ENCODE measurements at regions not wholly inside any gene's neighbourhood (a gene's known extent, or its start where the extent isn't known, plus 50 kb on each side); places are given as distances from the start of the nearest gene placed in this dataset.

DNA sequence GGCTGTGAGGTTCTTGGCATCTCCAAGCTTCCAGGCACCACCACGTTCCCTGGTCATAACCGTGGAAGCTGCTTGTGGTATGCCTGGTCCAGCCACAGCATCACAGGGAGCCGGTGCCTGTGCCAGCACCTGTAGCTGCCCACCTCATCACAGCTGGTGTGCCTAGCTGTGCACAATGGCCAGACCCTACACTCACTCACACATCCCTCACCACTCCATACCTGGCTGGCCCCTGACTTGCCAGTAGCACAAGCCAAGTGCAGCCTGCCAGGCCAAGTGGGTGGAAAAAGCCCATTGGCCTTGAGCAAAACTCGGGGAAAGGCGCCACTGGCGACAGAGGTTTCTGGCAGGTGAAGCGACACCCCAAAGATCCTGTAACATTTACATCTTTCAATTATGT is 192.3 kb upstream of the MANEA start:
- Histone ChIP-seq H3K4me3 (ENCODE audit: control insufficient read depth in 1 of 7, extremely low read depth in 1 of 7, insufficient read depth in 4 of 7, low read depth in 2 of 7, low read length in 6 of 7) (no peak overlapping the region), H3K36me3 (ENCODE audit: control insufficient read depth in 4 of 4, insufficient read depth in 4 of 4, low read length in 3 of 4) (no peaks in the 10 kb centered on the region), H3K27me3 (replicated peaks in 2 of 5; ENCODE audit: control insufficient read depth in 4 of 5, insufficient read depth in 5 of 5, low read length in 4 of 5) (no peaks in the 10 kb centered on the region), H3K9me3 (ENCODE audit: control extremely low read depth in 1 of 5, control insufficient read depth in 4 of 5, insufficient read depth in 2 of 5, low read depth in 1 of 5, low read length in 4 of 5) (no peaks in the 10 kb centered on the region), H3K27ac (ENCODE audit: insufficient read depth in 1 of 2, low read depth in 1 of 2, low read length in 2 of 2, poor library complexity in 1 of 2, severe bottlenecking in 2 of 2) (no peak overlapping the region), H3K4me1 (ENCODE audit: control extremely low read depth in 1 of 4, control insufficient read depth in 4 of 4, insufficient read depth in 4 of 4, low read length in 3 of 4) (no peaks in the 10 kb centered on the region)
- no peak for DNase-seq
- 91% methylated on average over 3 of the region's 7 CpGs for WGBS (ENCODE audit: insufficient coverage)
- ChIA-PET POLR2A (no interaction called here), CTCF (no interaction called here)

DNA sequence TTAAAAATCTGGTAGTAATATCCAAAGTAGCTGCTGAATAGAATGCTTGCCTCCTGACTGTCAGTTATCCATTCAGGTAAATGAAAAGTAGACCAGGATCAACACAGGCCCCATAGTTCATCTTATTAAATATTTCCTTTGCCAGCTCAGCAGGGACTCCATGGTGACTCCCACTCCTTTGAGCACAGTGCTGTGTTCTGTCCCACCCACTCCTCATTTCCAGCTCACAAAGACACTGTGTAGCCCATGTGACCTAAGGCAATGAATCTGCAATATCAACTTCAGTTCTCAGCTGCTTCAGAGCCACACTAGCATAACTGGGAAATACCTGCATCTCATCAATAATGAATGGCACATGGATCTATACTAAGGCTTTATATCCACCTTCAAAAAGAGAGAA is 189.5 kb upstream of the MANEA start:
- no peaks in the 10 kb centered on the region for H3K4me1 ChIP-seq (ENCODE audit: control extremely low read depth in 1 of 4, control insufficient read depth in 4 of 4, insufficient read depth in 4 of 4, low read length in 3 of 4)
- no peaks in the 10 kb centered on the region for H3K36me3 ChIP-seq (ENCODE audit: control insufficient read depth in 4 of 4, insufficient read depth in 4 of 4, low read length in 3 of 4)
- H3K9me3 ChIP-seq (ENCODE audit: control extremely low read depth in 1 of 5, control insufficient read depth in 4 of 5, insufficient read depth in 2 of 5, low read depth in 1 of 5, low read length in 4 of 5) = no peaks in the 10 kb centered on the region
- ChIA-PET CTCF (interaction anchor here (1.1 kb wide), 1 partner anchor 24 kb away, joined by 3 read pairs; no protein-coding TSS in a partner anchor), POLR2A (no interaction called here)
- H3K27me3 ChIP-seq (replicated peaks in 2 of 5; ENCODE audit: control insufficient read depth in 4 of 5, insufficient read depth in 5 of 5, low read length in 4 of 5) = no peaks in the 10 kb centered on the region
- H3K4me3 ChIP-seq (ENCODE audit: control insufficient read depth in 1 of 7, extremely low read depth in 1 of 7, insufficient read depth in 4 of 7, low read depth in 2 of 7, low read length in 6 of 7) = no peak overlapping the region
- no peak overlapping the region for H3K27ac ChIP-seq (ENCODE audit: insufficient read depth in 1 of 2, low read depth in 1 of 2, low read length in 2 of 2, poor library complexity in 1 of 2, severe bottlenecking in 2 of 2)
- no peak for DNase-seq

DNA sequence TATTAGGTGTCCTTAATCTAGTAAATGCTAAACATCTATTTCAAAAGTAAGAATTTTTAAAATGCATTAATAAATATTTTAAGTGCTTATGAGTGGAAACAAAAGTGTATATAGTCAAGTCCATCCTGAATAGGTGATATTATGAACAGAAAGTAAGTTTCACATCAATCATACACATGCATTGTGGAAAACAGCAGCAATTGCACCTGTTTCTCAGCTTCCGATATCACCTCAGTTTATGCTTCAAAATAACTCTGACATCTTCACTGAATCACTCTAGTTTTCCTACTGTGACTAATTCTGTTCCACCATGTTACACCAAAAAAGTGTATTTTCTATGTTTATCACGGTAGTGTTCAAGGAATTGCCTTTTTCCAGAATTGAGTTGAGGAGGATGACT is 172.6 kb upstream of the MANEA start:
- CTCF ChIA-PET = no interaction called here
- Histone ChIP-seq H3K36me3 (ENCODE audit: control insufficient read depth in 4 of 4, insufficient read depth in 4 of 4, low read length in 3 of 4) (no peaks in the 10 kb centered on the region), H3K4me3 (ENCODE audit: control insufficient read depth in 1 of 7, extremely low read depth in 1 of 7, insufficient read depth in 4 of 7, low read depth in 2 of 7, low read length in 6 of 7) (no peak overlapping the region), H3K9me3 (ENCODE audit: control extremely low read depth in 1 of 5, control insufficient read depth in 4 of 5, insufficient read depth in 2 of 5, low read depth in 1 of 5, low read length in 4 of 5) (no peaks in the 10 kb centered on the region), H3K27me3 (replicated peaks in 2 of 5; ENCODE audit: control insufficient read depth in 4 of 5, insufficient read depth in 5 of 5, low read length in 4 of 5) (no peaks in the 10 kb centered on the region), H3K27ac (ENCODE audit: insufficient read depth in 1 of 2, low read depth in 1 of 2, low read length in 2 of 2, poor library complexity in 1 of 2, severe bottlenecking in 2 of 2) (no peak overlapping the region), H3K4me1 (ENCODE audit: control extremely low read depth in 1 of 4, control insufficient read depth in 4 of 4, insufficient read depth in 4 of 4, low read length in 3 of 4) (no peaks in the 10 kb centered on the region)
- POLR2A ChIA-PET = no interaction called here
- no peak for DNase-seq
- no CpG with 5 or more reads among the region's 2 CpGs for WGBS (ENCODE audit: insufficient coverage)

DNA sequence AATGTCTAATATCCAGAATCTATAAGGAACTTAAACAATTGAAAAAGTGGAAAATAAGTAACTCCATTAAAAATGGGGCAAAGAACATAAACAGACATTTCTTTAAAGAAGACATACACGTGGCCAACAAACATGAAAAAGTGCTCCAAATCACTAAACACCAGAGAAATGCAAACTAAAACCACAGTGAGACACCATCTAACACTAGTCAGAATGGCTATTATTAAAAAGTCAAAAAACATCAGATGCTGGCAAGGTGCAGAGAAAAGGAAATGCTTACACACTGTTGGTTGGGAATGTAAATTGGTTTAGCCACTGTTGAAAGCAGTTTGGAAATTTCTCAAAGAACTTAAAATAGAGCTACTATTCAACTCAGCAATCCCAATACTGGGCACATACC is 169.2 kb upstream of the MANEA start:
- POLR2A ChIA-PET = no interaction called here
- CTCF ChIA-PET = no interaction called here
- H3K4me1 ChIP-seq (ENCODE audit: control extremely low read depth in 1 of 4, control insufficient read depth in 4 of 4, insufficient read depth in 4 of 4, low read length in 3 of 4) = no peaks in the 10 kb centered on the region

DNA sequence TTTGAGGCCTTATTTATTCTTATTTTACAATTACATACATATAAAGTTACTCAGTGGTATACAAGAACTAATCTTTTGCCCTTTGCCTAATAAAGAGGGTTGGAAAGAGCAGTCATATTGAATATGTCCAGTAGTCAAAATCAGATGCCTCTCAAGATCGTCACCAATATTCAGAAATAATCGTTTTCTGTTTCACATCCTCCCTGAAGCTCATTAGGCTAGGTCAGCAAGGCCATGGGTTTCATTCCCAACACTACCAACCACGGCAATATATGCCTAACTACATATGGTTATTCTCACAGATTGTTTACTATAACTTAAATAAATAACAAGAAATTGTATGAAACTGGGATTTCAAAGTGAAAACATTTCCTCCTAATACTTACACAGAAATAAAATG is 167.2 kb upstream of the MANEA start:
- CTCF ChIA-PET = no interaction called here
- POLR2A ChIA-PET = no interaction called here
- Histone ChIP-seq H3K27me3 (replicated peaks in 2 of 5; ENCODE audit: control insufficient read depth in 4 of 5, insufficient read depth in 5 of 5, low read length in 4 of 5) (no peaks in the 10 kb centered on the region), H3K36me3 (ENCODE audit: control insufficient read depth in 4 of 4, insufficient read depth in 4 of 4, low read length in 3 of 4) (no peaks in the 10 kb centered on the region), H3K9me3 (ENCODE audit: control extremely low read depth in 1 of 5, control insufficient read depth in 4 of 5, insufficient read depth in 2 of 5, low read depth in 1 of 5, low read length in 4 of 5) (no peaks in the 10 kb centered on the region), H3K4me3 (ENCODE audit: control insufficient read depth in 1 of 7, extremely low read depth in 1 of 7, insufficient read depth in 4 of 7, low read depth in 2 of 7, low read length in 6 of 7) (no peak overlapping the region), H3K27ac (ENCODE audit: insufficient read depth in 1 of 2, low read depth in 1 of 2, low read length in 2 of 2, poor library complexity in 1 of 2, severe bottlenecking in 2 of 2) (no peak overlapping the region), H3K4me1 (ENCODE audit: control extremely low read depth in 1 of 4, control insufficient read depth in 4 of 4, insufficient read depth in 4 of 4, low read length in 3 of 4) (no peaks in the 10 kb centered on the region)
- 88% methylated on average over 2 of the region's 3 CpGs for WGBS (ENCODE audit: insufficient coverage)
- no peak for DNase-seq

More for the DNA sequence above, 169.2 kb upstream of the MANEA start:
- Histone ChIP-seq H3K27ac (ENCODE audit: insufficient read depth in 1 of 2, low read depth in 1 of 2, low read length in 2 of 2, poor library complexity in 1 of 2, severe bottlenecking in 2 of 2) (no peak overlapping the region), H3K36me3 (ENCODE audit: control insufficient read depth in 4 of 4, insufficient read depth in 4 of 4, low read length in 3 of 4) (no peaks in the 10 kb centered on the region), H3K4me3 (ENCODE audit: control insufficient read depth in 1 of 7, extremely low read depth in 1 of 7, insufficient read depth in 4 of 7, low read depth in 2 of 7, low read length in 6 of 7) (no peak overlapping the region), H3K9me3 (ENCODE audit: control extremely low read depth in 1 of 5, control insufficient read depth in 4 of 5, insufficient read depth in 2 of 5, low read depth in 1 of 5, low read length in 4 of 5) (no peaks in the 10 kb centered on the region), H3K27me3 (replicated peaks in 2 of 5; ENCODE audit: control insufficient read depth in 4 of 5, insufficient read depth in 5 of 5, low read length in 4 of 5) (no peaks in the 10 kb centered on the region)
- WGBS (ENCODE audit: insufficient coverage) = no CpG with 5 or more reads among the region's 1 CpG
- DNase-seq = no peak

DNA sequence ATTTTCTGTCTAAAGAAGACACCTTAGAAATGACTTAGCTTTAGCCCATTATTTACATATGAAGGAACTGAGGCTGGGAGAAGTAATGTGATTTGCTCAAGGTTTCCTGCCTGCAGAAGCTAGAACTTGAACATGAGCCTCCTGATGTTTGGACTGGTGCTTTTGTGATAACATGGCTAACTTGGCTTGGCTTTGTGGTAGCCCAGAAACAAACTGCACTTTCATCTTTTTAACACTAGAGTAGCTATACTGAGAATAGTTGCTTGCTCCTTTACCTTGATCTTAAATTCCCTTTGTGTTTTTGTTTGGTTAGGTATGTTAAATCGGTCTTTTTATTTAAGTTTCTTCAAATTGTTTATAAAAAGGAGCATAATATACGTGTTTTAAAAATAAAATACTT is 163.5 kb upstream of the MANEA start:
- Histone ChIP-seq H3K9me3 (ENCODE audit: control extremely low read depth in 1 of 5, control insufficient read depth in 4 of 5, insufficient read depth in 2 of 5, low read depth in 1 of 5, low read length in 4 of 5) (no peaks in the 10 kb centered on the region), H3K27ac (ENCODE audit: insufficient read depth in 1 of 2, low read depth in 1 of 2, low read length in 2 of 2, poor library complexity in 1 of 2, severe bottlenecking in 2 of 2) (no peak overlapping the region), H3K36me3 (ENCODE audit: control insufficient read depth in 4 of 4, insufficient read depth in 4 of 4, low read length in 3 of 4) (no peaks in the 10 kb centered on the region), H3K27me3 (replicated peaks in 2 of 5; ENCODE audit: control insufficient read depth in 4 of 5, insufficient read depth in 5 of 5, low read length in 4 of 5) (no peaks in the 10 kb centered on the region), H3K4me1 (ENCODE audit: control extremely low read depth in 1 of 4, control insufficient read depth in 4 of 4, insufficient read depth in 4 of 4, low read length in 3 of 4) (no peaks in the 10 kb centered on the region), H3K4me3 (ENCODE audit: control insufficient read depth in 1 of 7, extremely low read depth in 1 of 7, insufficient read depth in 4 of 7, low read depth in 2 of 7, low read length in 6 of 7) (no peak overlapping the region)
- ChIA-PET CTCF (no interaction called here), POLR2A (no interaction called here)
- DNase-seq = no peak
- WGBS (ENCODE audit: insufficient coverage) = no CpG with 5 or more reads among the region's 2 CpGs

DNA sequence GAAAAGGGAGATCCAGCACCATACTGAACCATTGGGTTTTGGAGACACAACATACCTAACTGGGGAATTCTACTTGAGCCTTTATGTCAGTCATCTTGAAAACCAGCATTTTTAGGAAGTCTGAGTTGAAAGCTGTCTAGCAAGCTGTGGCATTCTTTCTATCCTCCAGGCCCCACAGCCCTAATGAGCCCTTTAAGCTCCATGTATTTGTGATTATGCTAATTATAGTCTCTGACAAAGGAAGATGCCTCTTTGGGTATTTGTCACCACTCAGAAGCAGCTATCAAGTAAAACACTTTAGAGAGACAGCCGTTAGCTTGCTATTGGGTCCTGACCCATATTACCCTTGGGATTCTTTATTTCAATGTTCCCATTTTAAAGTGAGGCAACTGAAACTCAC is 159.5 kb upstream of the MANEA start:
- Histone ChIP-seq H3K27me3 (replicated peaks in 2 of 5; ENCODE audit: control insufficient read depth in 4 of 5, insufficient read depth in 5 of 5, low read length in 4 of 5) (no peaks in the 10 kb centered on the region), H3K9me3 (ENCODE audit: control extremely low read depth in 1 of 5, control insufficient read depth in 4 of 5, insufficient read depth in 2 of 5, low read depth in 1 of 5, low read length in 4 of 5) (peaks cover 0 to 6% (median 3%) of the 10 kb centered on the region in 5 experiments), H3K27ac (ENCODE audit: insufficient read depth in 1 of 2, low read depth in 1 of 2, low read length in 2 of 2, poor library complexity in 1 of 2, severe bottlenecking in 2 of 2) (no peak overlapping the region), H3K36me3 (ENCODE audit: control insufficient read depth in 4 of 4, insufficient read depth in 4 of 4, low read length in 3 of 4) (no peaks in the 10 kb centered on the region), H3K4me3 (ENCODE audit: control insufficient read depth in 1 of 7, extremely low read depth in 1 of 7, insufficient read depth in 4 of 7, low read depth in 2 of 7, low read length in 6 of 7) (no peak overlapping the region), H3K4me1 (ENCODE audit: control extremely low read depth in 1 of 4, control insufficient read depth in 4 of 4, insufficient read depth in 4 of 4, low read length in 3 of 4) (no peaks in the 10 kb centered on the region)
- 0% methylated on average over 1 of the region's 1 CpG for WGBS (ENCODE audit: insufficient coverage)
- ChIA-PET CTCF (no interaction called here), POLR2A (no interaction called here)
- DNase-seq = no peak

DNA sequence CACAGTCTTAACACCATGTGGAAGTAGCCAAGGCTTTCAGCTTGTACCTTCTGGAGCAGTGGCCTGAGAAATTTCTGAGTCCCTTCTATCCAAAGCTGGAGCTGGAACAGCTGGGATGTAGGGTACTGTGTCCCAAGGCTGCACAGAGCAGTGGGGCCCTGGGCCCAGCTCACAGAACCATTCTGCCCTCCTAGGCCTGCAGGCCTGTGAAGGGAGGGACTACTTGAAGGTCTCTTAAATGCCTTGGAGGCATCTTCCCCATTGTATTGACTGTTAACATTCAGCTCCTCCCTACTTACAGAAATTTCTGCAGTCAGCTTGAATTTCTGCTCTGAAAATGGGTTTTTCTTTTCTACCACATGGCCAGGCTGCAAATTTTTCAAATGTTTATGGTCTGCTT is 156.5 kb upstream of the MANEA start:
- no peak for DNase-seq
- H3K4me3 ChIP-seq (ENCODE audit: control insufficient read depth in 1 of 7, extremely low read depth in 1 of 7, insufficient read depth in 4 of 7, low read depth in 2 of 7, low read length in 6 of 7) = no peak overlapping the region
- CTCF ChIA-PET = interaction anchor here (1.5 kb wide), 1 partner anchor 9 kb away, joined by 3 read pairs; no protein-coding TSS in a partner anchor
- no peaks in the 10 kb centered on the region for H3K36me3 ChIP-seq (ENCODE audit: control insufficient read depth in 4 of 4, insufficient read depth in 4 of 4, low read length in 3 of 4)
- H3K9me3 ChIP-seq (ENCODE audit: control extremely low read depth in 1 of 5, control insufficient read depth in 4 of 5, insufficient read depth in 2 of 5, low read depth in 1 of 5, low read length in 4 of 5) = peaks cover 0 to 6% (median 3%) of the 10 kb centered on the region in 5 experiments
- no peak overlapping the region for H3K27ac ChIP-seq (ENCODE audit: insufficient read depth in 1 of 2, low read depth in 1 of 2, low read length in 2 of 2, poor library complexity in 1 of 2, severe bottlenecking in 2 of 2)
- POLR2A ChIA-PET = no interaction called here
- no peaks in the 10 kb centered on the region for H3K4me1 ChIP-seq (ENCODE audit: control extremely low read depth in 1 of 4, control insufficient read depth in 4 of 4, insufficient read depth in 4 of 4, low read length in 3 of 4)
- H3K27me3 ChIP-seq (replicated peaks in 2 of 5; ENCODE audit: control insufficient read depth in 4 of 5, insufficient read depth in 5 of 5, low read length in 4 of 5) = no peaks in the 10 kb centered on the region

Measured in common myeloid progenitor, CD34-positive (primary cell).